Fibroblast of pulmonary artery (primary cell): ENCODE measurements at regions not wholly inside any gene's neighbourhood (a gene's known extent, or its start where the extent isn't known, plus 50 kb on each side); places are given as distances from the start of the nearest gene placed in this dataset.

Experiments used
- DNase-seq: peaks from one replicate; pipeline ENCODE4 v3.0.0-alpha.2; 2010; ENCODE audit warnings: low read depth
- H3K4me3 ChIP-seq: replicated peaks from 2 replicates; pipeline ENCODE4 v1.5.1; 2011; ENCODE audit warnings: low read depth, mild to moderate bottlenecking, control low read depth, low read length, moderate library complexity
- CTCF ChIP-seq: IDR thresholded peaks from 2 replicates; pipeline ENCODE4 v1.5.1; 2011; ENCODE audit warnings: mild to moderate bottlenecking, control low read depth, low read length, inconsistent platforms; ENCODE audit errors: missing control alignments

- DNase-seq = no peak
- no peak for TF ChIP-seq CTCF
- no peak overlapping the region for H3K4me3 ChIP-seq
Measured at GRCh38 chr7:88681682-88682081, 77.8 kb upstream of the ZNF804B start.

- no peak for TF ChIP-seq CTCF
- H3K4me3 ChIP-seq = no peak overlapping the region
- DNase-seq = no peak
Measured at GRCh38 chr7:88670536-88670935, 89.0 kb upstream of the ZNF804B start.

DNA sequence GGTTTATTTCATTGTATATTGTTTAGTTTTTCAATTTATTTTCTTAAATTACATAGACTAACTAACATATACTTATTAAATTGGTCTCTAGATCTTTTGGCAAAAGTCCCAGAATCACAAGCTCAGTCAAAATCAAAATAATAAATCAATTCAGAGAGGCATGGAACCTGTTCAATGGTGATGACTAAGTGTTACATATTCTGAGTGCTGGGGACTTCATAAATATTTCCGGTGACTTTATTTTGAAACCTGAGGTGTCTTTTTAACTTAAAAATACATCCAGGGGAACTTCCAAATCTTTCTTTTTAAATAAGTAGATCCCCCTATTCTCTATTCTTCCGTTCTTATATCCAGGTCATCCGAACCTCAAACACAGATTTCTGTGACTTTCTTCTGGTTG lies 89.6 kb upstream of the ZNF804B start:
- DNase-seq = no peak
- TF ChIP-seq CTCF = no peak

GRCh38 chr7:88668591-88668990 lies 90.9 kb upstream of the ZNF804B start:
- no peak overlapping the region for H3K4me3 ChIP-seq
- no peak for TF ChIP-seq CTCF
- no peak for DNase-seq

More for the DNA sequence above, 89.6 kb upstream of the ZNF804B start:
- H3K4me3 ChIP-seq = no peak overlapping the region

DNA sequence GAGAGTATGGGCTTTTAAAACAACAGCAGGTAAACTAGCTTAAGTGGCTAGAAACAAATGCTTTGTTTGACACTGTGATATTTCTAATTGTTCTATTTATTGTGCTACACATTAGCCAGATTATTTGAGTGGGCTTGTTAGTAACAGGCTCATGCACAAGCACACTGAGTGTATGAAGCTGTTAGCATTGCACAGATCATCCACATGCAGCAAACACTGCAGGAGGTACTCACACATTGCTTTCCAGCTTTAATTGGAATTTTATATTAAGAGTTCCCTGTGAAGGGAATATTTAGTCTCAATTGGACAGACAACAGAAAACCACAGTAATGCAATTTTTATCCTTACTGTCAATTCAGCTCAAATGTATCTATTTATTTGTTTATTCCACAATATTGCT lies 92.9 kb upstream of the ZNF804B start:
- no peak for TF ChIP-seq CTCF
- H3K4me3 ChIP-seq = no peak overlapping the region
- no peak for DNase-seq

GRCh38 chr7:88665892-88666514 lies 93.5 kb upstream of the ZNF804B start:
- DNase-seq = no peak
- no peak for TF ChIP-seq CTCF
- no peak overlapping the region for H3K4me3 ChIP-seq

DNA sequence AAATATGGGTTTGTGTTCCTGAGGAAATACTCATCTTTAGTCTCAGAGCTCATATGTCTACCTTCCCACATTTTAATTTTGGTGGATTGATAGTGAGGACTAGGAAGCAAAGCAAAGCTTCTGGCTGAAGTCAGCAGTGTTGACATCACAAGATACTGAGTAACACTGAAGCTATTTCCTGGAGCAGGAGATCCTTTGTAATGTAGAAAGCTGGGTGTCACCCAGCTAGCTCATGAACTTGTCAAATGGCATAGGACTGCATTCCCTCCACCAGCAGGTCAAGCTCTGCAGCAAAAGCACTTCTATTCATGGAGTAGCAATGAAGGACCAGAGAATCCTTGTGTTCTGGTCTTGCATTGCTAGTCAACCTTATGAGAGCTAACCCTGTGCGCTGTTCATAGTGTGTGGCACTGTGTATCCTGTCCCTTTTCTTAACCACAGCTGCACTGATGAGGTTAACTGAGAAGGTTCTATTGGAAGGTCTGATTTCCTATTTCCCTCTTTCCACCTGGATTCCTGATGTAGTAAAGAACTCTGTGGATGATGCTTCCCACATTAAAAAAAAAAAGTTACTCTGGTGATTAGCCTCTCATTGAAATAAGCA lies 94.8 kb upstream of the ZNF804B start:
- peak; percentile 55 for DNase-seq
- no peak for TF ChIP-seq CTCF
- H3K4me3 ChIP-seq = no peak overlapping the region
